ENCODE measurements at regions not wholly inside any gene's neighbourhood (a gene's known extent, or its start where the extent isn't known, plus 50 kb on each side); places are given as distances from the start of the nearest gene placed in this dataset.
A peak's percentile ranks its signal among the peaks of the same experiment; 100 is the strongest.

GRCh38 chr18:11553098-11553940 is 56.1 kb upstream of the SLC35G4 start:
- peak; percentile 35 for DNase-seq

- DNase-seq, result no peak
Observed at GRCh38 chr18:11548916-11549551, 60.4 kb upstream of the SLC35G4 start.

GRCh38 chr18:11548396-11548795 is 61.0 kb upstream of the SLC35G4 start:
- DNase-seq, result no peak

GRCh38 chr18:11544060-11544633 is 65.2 kb upstream of the SLC35G4 start:
- DNase-seq, result no peak

GRCh38 chr18:11541179-11541578 is 68.2 kb upstream of the SLC35G4 start:
- no peak for DNase-seq

GRCh38 chr18:11533942-11534496 is 75.4 kb upstream of the SLC35G4 start:
- no peak for DNase-seq

- no peak for DNase-seq
Observed at GRCh38 chr18:11533513-11533890, 75.9 kb upstream of the SLC35G4 start.

GRCh38 chr18:11532758-11533512 is 76.5 kb upstream of the SLC35G4 start:
- DNase-seq, result no peak

- DNase-seq, result no peak
Observed at GRCh38 chr18:11529081-11529480, 80.3 kb upstream of the SLC35G4 start.

- no peak for DNase-seq
Observed at GRCh38 chr18:11526675-11527074, 82.7 kb upstream of the SLC35G4 start.

- DNase-seq, result no peak
Observed at GRCh38 chr18:11523804-11524203, 85.6 kb upstream of the SLC35G4 start.

GRCh38 chr18:11522992-11523391 is 86.4 kb upstream of the SLC35G4 start:
- DNase-seq, result no peak

GRCh38 chr18:11521853-11522252 is 87.5 kb upstream of the SLC35G4 start:
- no peak for DNase-seq

- no peak for DNase-seq
Observed at GRCh38 chr18:11520536-11520935, 88.9 kb upstream of the SLC35G4 start.

GRCh38 chr18:11518788-11519685 is 90.4 kb upstream of the SLC35G4 start:
- peak; percentile 23 for DNase-seq

- DNase-seq, result no peak
Observed at GRCh38 chr18:11517704-11518103, 91.7 kb upstream of the SLC35G4 start.

- no peak for DNase-seq
Observed at GRCh38 chr18:11516751-11517503, 92.5 kb upstream of the SLC35G4 start.

GRCh38 chr18:11514267-11514666 is 95.1 kb upstream of the SLC35G4 start:
- DNase-seq, result no peak

- DNase-seq, result no peak
Observed at GRCh38 chr18:11512096-11513025, 97.0 kb upstream of the SLC35G4 start.

All from stimulated activated CD4-positive, alpha-beta T cell treated with anti-CD3 and anti-CD28 coated beads, Interleukin-4, amount 100 ng/mL, for 24 hours (primary cell).